GM10248 (cell line): ENCODE measurements at regions not wholly inside any gene's neighbourhood (a gene's known extent, or its start where the extent isn't known, plus 50 kb on each side); places are given as distances from the start of the nearest gene placed in this dataset.

Experiments
- CTCF ChIA-PET: fragments of 300-600 bp; sonication (Branson Sonifier 250); formaldehyde crosslinking; extraction: SDS; loops from one replicate; lab custom pipeline; 2021; ENCODE audit warnings: antibody characterized with exemption; lab: Yijun Ruan, JAX
- POLR2A ChIA-PET: fragments of 350-650 bp; sonication (Branson Sonifier 250); formaldehyde crosslinking; extraction: SDS; loops from one replicate; lab custom pipeline; 2020; ENCODE audit warnings: antibody characterized with exemption; lab: Yijun Ruan, JAX
- DNase-seq: peaks from one replicate; pipeline ENCODE4 v3.0.0; 2012; ENCODE audit errors: extremely low spot score
- TF ChIP-seq, protein P1 (sequence below): IDR thresholded peaks from 2 replicates; pipeline ENCODE4 v1.5.1; 2012; ENCODE audit warnings: mild to moderate bottlenecking, low read depth; ENCODE audit errors: extremely low read depth, missing control alignments, control extremely low read depth

- ChIA-PET POLR2A (no interaction called here), CTCF (no interaction called here)
- DNase-seq, result no peak
- TF ChIP-seq, protein P1, sequence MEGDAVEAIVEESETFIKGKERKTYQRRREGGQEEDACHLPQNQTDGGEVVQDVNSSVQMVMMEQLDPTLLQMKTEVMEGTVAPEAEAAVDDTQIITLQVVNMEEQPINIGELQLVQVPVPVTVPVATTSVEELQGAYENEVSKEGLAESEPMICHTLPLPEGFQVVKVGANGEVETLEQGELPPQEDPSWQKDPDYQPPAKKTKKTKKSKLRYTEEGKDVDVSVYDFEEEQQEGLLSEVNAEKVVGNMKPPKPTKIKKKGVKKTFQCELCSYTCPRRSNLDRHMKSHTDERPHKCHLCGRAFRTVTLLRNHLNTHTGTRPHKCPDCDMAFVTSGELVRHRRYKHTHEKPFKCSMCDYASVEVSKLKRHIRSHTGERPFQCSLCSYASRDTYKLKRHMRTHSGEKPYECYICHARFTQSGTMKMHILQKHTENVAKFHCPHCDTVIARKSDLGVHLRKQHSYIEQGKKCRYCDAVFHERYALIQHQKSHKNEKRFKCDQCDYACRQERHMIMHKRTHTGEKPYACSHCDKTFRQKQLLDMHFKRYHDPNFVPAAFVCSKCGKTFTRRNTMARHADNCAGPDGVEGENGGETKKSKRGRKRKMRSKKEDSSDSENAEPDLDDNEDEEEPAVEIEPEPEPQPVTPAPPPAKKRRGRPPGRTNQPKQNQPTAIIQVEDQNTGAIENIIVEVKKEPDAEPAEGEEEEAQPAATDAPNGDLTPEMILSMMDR, result no peak
These were observed 96.0 kb upstream of the SLC38A4 start for GRCh38 chr12:46921764-46922133.

- POLR2A ChIA-PET, result no interaction called here
- CTCF ChIA-PET, result interaction anchor here (1.5 to 1.6 kb wide), 3 partner anchors 9 to 11 kb away, joined by 4 to 5 read pairs (median 4); no protein-coding TSS in a partner anchor
- TF ChIP-seq, protein P1, result no peak
- DNase-seq, result no peak
These were observed 100.7 kb upstream of the SLC38A4 start for GRCh38 chr12:46926526-46926925.

GRCh38 chr12:46930101-46930500, 104.3 kb upstream of the SLC38A4 start:
- ChIA-PET CTCF (interaction anchor here (1.0 to 1.1 kb wide), 2 partner anchors 12 to 15 kb away, joined by 3 read pairs; no protein-coding TSS in a partner anchor), POLR2A (no interaction called here)
- DNase-seq, result no peak
- TF ChIP-seq, protein P1, result no peak

DNA sequence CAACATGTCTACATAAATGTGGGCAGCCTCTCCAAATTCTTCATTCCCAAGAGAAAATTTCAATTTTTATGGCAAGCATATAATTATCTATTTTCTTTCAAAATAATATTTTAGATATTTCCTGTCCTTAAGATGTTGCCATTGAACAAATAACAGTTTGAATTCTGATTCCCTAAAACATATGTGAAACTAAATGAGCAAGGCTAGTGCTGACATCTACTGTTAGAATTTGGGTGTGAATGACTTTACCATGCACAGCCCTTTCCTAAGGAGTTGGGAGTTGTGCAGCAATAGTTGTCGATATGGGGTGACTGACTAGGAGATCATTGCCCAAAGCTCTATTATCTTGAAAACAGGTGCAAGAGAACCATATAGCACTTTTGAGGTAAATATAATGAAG, 108.2 kb upstream of the SLC38A4 start:
- ChIA-PET POLR2A (no interaction called here), CTCF (interaction anchor here (0.9 to 2.0 kb wide), 9 partner anchors 10 to 809 kb away, joined by 3 to 6 read pairs (median 4); no protein-coding TSS in a partner anchor)
- TF ChIP-seq, protein P1, result peak; percentile 49
- peak; percentile 20 for DNase-seq

DNA sequence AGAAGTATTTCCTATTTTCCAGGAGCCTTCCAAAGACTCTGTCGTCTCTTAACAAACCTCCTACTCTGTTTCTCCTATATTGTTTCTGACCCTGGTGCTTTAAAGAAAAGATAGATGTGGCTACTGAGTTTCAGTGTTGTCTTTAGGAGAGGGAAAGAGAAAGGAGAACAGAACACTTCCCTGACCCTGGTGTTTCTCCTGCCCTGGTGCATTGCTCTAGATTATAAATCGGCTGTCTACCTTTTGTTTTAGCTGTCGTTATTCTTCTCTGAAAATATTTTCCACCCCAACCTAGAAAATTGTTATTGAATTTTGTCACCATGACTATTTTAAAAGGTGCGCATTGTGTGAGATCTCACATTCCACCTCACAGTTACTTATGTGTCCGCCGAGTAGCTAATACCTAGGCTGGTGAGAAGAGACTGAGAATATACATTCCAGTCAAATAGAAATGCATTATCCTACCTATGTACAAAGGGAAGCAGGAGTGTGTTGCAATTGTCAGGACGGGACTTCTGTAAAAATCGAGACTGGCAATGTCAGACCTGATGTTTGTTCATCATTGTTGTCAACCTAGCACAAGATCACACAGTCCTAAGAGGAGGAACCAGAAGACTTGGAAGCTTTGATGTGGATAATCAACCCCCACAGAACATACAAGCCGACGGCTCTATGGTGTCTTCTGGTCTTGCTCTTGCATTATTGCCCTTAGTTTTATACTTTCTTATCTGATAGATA, 108.7 kb upstream of the SLC38A4 start:
- ChIA-PET POLR2A (no interaction called here), CTCF (interaction anchor here (0.9 to 1.9 kb wide), 8 partner anchors 8 to 809 kb away, joined by 3 to 6 read pairs (median 4); no protein-coding TSS in a partner anchor)
- TF ChIP-seq, protein P1, result no peak
- DNase-seq, result no peak

DNA sequence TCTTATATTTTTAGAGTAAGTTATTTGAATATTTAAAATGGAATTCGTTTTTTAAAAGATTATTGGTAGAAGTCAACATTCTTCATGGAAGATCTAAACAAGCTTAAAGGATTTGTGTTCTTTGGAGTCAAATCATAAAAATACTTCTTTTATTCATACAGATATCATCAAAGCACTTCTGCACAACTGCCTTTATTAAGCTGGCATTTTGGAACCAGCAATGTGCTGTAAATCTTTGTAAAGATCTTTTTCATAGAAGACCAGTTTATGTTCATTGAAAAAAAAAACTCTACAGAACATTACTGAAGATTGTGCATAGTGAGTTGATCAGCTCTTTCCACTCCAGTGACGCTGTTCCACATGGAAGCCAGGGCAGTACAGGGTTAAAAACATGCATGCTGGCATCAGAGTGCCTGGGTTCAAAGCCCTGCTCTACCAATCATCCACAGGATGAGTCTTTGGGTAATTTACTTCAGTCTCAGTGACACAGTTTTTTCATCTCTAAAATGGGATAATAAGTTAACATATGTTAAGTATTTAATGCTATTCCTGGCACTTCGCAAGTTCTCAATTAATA, 109.6 kb upstream of the SLC38A4 start:
- POLR2A ChIA-PET, result no interaction called here
- CTCF ChIA-PET, result interaction anchor here (1.2 to 1.9 kb wide), 6 partner anchors 9 to 810 kb away, joined by 3 to 6 read pairs (median 4); no protein-coding TSS in a partner anchor
- TF ChIP-seq, protein P1, result no peak
- no peak for DNase-seq
